Astrocyte (in vitro differentiated cells and primary cell): ENCODE measurements at regions not wholly inside any gene's neighbourhood (a gene's known extent, or its start where the extent isn't known, plus 50 kb on each side); places are given as distances from the start of the nearest gene placed in this dataset.

Experiments used
- EZH2 ChIP-seq: IDR thresholded peaks from 2 replicates; pipeline ENCODE4 v1.6.1; 2012; ENCODE audit warnings: mild to moderate bottlenecking, low read length, inconsistent platforms; ENCODE audit not compliant: insufficient read depth
- TF ChIP-seq, protein P1 (sequence below): IDR thresholded peaks from 2 replicates; pipeline ENCODE4 v1.5.1; 2011; ENCODE audit warnings: low read depth, mild to moderate bottlenecking, inconsistent platforms, low read length, moderate library complexity; ENCODE audit not compliant: insufficient read depth

DNA sequence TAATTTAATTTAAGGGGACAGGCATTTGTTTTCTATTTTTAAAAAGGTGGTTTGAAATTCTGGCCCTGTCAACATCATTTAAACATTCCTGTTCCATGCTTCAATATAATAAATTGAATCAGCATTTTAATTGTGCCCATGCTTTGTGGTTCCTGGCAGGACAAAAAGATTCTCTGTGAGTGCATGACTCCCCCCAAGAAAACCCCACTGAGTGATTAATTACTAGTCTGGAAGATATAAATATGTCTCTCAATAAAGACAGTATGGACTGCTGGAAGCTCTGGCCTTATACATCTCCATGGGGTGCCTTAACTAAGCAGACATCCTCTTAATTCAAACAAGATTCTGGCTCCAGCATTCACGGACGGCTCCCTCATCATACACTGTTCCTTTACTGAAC lies 95.0 kb upstream of the PSMD7 start:
- TF ChIP-seq, protein P1, sequence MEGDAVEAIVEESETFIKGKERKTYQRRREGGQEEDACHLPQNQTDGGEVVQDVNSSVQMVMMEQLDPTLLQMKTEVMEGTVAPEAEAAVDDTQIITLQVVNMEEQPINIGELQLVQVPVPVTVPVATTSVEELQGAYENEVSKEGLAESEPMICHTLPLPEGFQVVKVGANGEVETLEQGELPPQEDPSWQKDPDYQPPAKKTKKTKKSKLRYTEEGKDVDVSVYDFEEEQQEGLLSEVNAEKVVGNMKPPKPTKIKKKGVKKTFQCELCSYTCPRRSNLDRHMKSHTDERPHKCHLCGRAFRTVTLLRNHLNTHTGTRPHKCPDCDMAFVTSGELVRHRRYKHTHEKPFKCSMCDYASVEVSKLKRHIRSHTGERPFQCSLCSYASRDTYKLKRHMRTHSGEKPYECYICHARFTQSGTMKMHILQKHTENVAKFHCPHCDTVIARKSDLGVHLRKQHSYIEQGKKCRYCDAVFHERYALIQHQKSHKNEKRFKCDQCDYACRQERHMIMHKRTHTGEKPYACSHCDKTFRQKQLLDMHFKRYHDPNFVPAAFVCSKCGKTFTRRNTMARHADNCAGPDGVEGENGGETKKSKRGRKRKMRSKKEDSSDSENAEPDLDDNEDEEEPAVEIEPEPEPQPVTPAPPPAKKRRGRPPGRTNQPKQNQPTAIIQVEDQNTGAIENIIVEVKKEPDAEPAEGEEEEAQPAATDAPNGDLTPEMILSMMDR, result no peak
- TF ChIP-seq EZH2, result no peak
